ENCODE measurements at regions not wholly inside any gene's neighbourhood (a gene's known extent, or its start where the extent isn't known, plus 50 kb on each side); places are given as distances from the start of the nearest gene placed in this dataset.

- TF ChIP-seq CTCF (IDR thresholded peaks at IDR 0.05; ENCODE audit: low read depth, low read length, missing input control) (no peak), FOXA1 (IDR thresholded peaks at IDR 0.05) (no peak), TAF1 (conservative IDR thresholded peaks at IDR 0.05) (no peak), HNF4A (conservative IDR thresholded peaks at IDR 0.05) (no peak), EGR1 (IDR thresholded peaks at IDR 0.05; ENCODE audit: low read depth in 2 of 2) (no peak), RAD21 (IDR thresholded peaks at IDR 0.05) (no peak), RXRA (IDR thresholded peaks at IDR 0.05) (no peak), HNF4G (IDR thresholded peaks at IDR 0.05) (no peak), MAX (IDR thresholded peaks at IDR 0.05) (no peak), SP1 (IDR thresholded peaks at IDR 0.05) (no peak), REST (IDR thresholded peaks at IDR 0.05) (no peak), GABPA (IDR thresholded peaks at IDR 0.05 in 1 of 2, conservative IDR thresholded peaks at IDR 0.05 in 1 of 2) (no peak)
Observed at GRCh38 chr3:73820431-73820830, 195.7 kb upstream of the PDZRN3 start.
